Naive B cell (primary cell): ENCODE measurements at regions not wholly inside any gene's neighbourhood (a gene's known extent, or its start where the extent isn't known, plus 50 kb on each side); places are given as distances from the start of the nearest gene placed in this dataset.
A peak's percentile ranks its signal among the peaks of the same experiment; 100 is the strongest.

ENCODE experiments used
- ATAC-seq, 2 donors: fragments of 150-1000 bp; cut with Tn5 transposase; 2 replicates each; pipeline ENCODE4 v1.10.0; 2021; ENCODE audit warnings: low read depth in 2 of 2, mild to moderate bottlenecking in 2 of 2, moderate library complexity in 2 of 2
- DNase-seq: peaks from one replicate; pipeline ENCODE4 v3.0.0; 2022
- H3K27ac Mint-ChIP-seq, 6 donors: one replicate each; pipeline ENCODE4 v1.8.0; 2020 to 2022; ENCODE audit warnings: mild to moderate bottlenecking in 6 of 6, mixed read lengths in 6 of 6, moderate library complexity in 5 of 6, inconsistent platforms in 2 of 6
- H3K27me3 Mint-ChIP-seq, 3 donors: one replicate each; pipeline ENCODE4 v1.8.0; 2021 to 2022; ENCODE audit warnings: mixed read lengths in 3 of 3, mild to moderate bottlenecking in 1 of 3
- H3K36me3 Mint-ChIP-seq, 2 donors: one replicate each; pipeline ENCODE4 v1.8.0; 2020 to 2022; ENCODE audit warnings: mixed read lengths in 2 of 2, inconsistent platforms in 1 of 2, mild to moderate bottlenecking in 1 of 2
- H3K4me1 Mint-ChIP-seq, 3 donors: one replicate each; pipeline ENCODE4 v1.8.0; 2020 to 2022; ENCODE audit warnings: mixed read lengths in 3 of 3, inconsistent platforms in 1 of 3, mild to moderate bottlenecking in 1 of 3, moderate library complexity in 1 of 3
- H3K4me3 Mint-ChIP-seq, 8 donors: one replicate each; pipeline ENCODE4 v1.8.0; 2020 to 2022; ENCODE audit warnings: mild to moderate bottlenecking in 8 of 8, mixed read lengths in 8 of 8, moderate library complexity in 8 of 8, inconsistent platforms in 2 of 8
- H3K9me3 Mint-ChIP-seq, 7 donors: one replicate each; pipeline ENCODE4 v1.8.0; 2020 to 2022; ENCODE audit warnings: mixed read lengths in 7 of 7, mild to moderate bottlenecking in 5 of 7, inconsistent platforms in 2 of 7, moderate library complexity in 1 of 7

GRCh38 chr2:64213532-64214275 lies 69.5 kb upstream of the PELI1 start:
- peak; percentile 78 for DNase-seq
- peak; percentile 67 to 74 for ATAC-seq
- Mint-ChIP-seq H3K4me1 (peaks cover 40 to 84% (median 64%) of the 10 kb centered on the region in 3 donors), H3K27ac (peak overlapping the region; percentile 95 to 100 (median 98)), H3K27me3 (no peaks in the 10 kb centered on the region), H3K4me3 (peak overlapping the region; percentile 56 to 90 (median 72)), H3K36me3 (peaks cover 0 to 8% of the 10 kb centered on the region in 2 donors), H3K9me3 (peaks cover 0 to 7% (median 0%) of the 10 kb centered on the region in 7 donors)

GRCh38 chr2:64214281-64215115 lies 70.3 kb upstream of the PELI1 start:
- H3K36me3 Mint-ChIP-seq: peaks cover 0 to 8% of the 10 kb centered on the region in 2 donors
- peaks cover 0 to 7% (median 0%) of the 10 kb centered on the region in 7 donors for H3K9me3 Mint-ChIP-seq
- H3K4me1 Mint-ChIP-seq: peaks cover 43 to 81% (median 63%) of the 10 kb centered on the region in 3 donors
- ATAC-seq (peak; percentile 83 to 84), DNase-seq (peak; percentile 68)
- peak overlapping the region; percentile 56 to 90 (median 72) for H3K4me3 Mint-ChIP-seq
- no peaks in the 10 kb centered on the region for H3K27me3 Mint-ChIP-seq
- H3K27ac Mint-ChIP-seq: peak overlapping the region; percentile 95 to 100 (median 98)

DNA sequence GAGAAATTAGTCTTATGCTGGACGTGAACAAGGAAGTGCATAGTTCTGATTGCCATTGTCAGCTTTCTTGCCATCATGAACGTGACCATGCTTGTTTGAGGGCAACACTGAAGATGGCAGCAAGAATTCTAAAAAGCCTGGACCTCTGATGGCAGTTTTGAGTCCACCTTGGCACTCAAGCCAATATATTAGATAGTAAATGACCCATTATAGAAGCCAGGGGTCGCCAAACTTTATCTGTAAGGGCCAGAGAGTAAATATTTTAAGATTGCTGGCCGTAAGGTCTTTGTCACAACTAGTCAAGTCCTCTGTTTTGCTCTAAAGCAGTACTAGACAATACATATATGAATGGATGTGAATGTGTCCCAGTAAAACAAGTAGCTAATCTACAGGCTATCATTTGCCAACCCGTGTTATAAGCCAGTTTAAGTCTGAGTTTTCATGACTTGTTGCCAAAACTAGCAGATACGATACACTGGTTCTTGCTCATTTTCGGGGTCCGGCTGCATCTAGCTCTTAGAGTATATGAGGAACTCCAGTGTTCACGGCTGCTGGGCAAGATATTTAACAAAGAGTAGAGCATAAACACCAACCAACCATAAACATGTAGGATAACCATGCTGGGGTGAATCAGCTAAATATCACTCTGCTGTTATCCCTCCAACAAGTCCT lies 73.1 kb upstream of the PELI1 start:
- DNase-seq (no peak), ATAC-seq (no peak)
- Mint-ChIP-seq H3K27ac (peak overlapping the region in 5 of 6 donors; percentile 44 to 96 (median 73)), H3K36me3 (peaks cover 0 to 9% of the 10 kb centered on the region in 2 donors), H3K27me3 (no peaks in the 10 kb centered on the region), H3K4me1 (peaks cover 49 to 87% (median 61%) of the 10 kb centered on the region in 3 donors), H3K4me3 (peak overlapping the region in 3 of 8 donors; percentile 10 to 58 (median 56)), H3K9me3 (peaks cover 0 to 7% (median 4%) of the 10 kb centered on the region in 7 donors)

DNA sequence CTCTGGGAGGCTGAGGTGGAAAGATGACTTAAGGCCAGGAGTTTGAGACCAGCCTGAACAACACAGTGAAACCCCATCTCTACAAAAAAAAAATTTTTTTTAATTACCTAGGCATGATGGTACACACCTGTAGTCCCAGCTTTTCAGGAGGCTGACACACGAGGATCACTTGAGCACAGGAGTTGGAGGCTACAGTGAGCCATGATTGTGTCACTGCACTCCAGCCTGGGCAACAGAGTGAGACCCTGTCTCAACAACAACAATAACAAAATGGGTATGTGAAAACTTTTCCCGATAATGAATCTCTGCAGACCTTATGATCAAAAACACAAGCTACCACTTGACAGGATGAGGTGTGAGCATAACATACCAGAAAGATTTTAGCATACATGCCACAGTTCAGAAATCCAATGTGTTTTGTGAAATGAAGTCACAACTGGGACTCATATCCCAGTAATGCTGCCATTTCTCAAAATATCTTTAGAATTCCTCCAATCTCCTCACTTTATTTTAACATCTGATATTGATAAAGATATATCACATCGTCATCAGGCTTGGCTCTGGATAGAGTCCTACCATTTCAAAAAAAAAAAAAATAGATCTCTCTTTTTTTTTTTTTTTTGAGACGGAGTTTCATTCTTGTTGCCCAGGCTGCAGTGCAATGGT lies 74.0 kb upstream of the PELI1 start:
- Mint-ChIP-seq H3K9me3 (peaks cover 0 to 7% (median 4%) of the 10 kb centered on the region in 7 donors), H3K4me1 (peaks cover 56 to 87% (median 70%) of the 10 kb centered on the region in 3 donors), H3K36me3 (peaks cover 0 to 9% of the 10 kb centered on the region in 2 donors), H3K4me3 (peak overlapping the region in 1 of 8 donors; percentile 58), H3K27me3 (no peaks in the 10 kb centered on the region), H3K27ac (peak overlapping the region in 3 of 6 donors; percentile 10 to 60 (median 44))
- DNase-seq (no peak), ATAC-seq (no peak)

DNA sequence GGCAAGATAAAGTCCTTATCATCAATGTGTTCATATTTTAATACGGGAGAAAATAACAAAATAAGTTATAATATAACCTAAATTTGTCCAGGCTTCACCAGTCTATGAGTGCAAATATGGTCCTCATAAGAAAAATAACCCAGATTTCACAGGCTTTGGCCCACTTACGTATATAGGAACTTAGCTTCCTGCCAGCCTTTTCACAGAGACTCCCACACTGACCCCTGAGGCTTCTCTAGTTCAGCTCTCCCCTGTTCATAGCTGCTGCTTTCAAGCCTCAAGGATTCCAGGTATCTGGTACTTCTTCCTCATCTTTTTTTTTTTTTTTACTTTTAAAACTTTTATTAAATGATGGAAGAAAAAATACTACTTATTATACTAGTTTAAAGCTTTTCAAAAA lies 74.9 kb upstream of the PELI1 start:
- Mint-ChIP-seq H3K36me3 (peaks cover 0 to 9% of the 10 kb centered on the region in 2 donors), H3K27me3 (no peaks in the 10 kb centered on the region), H3K4me3 (peak overlapping the region in 1 of 8 donors; percentile 8), H3K4me1 (peaks cover 56 to 87% (median 72%) of the 10 kb centered on the region in 3 donors), H3K9me3 (peaks cover 0 to 7% (median 4%) of the 10 kb centered on the region in 7 donors), H3K27ac (peak overlapping the region in 1 of 6 donors; percentile 50)
- DNase-seq: no peak
- no peak for ATAC-seq

- Mint-ChIP-seq H3K27ac (peak overlapping the region in 5 of 6 donors; percentile 13 to 91 (median 65)), H3K4me1 (peaks cover 55 to 83% (median 72%) of the 10 kb centered on the region in 3 donors), H3K27me3 (no peaks in the 10 kb centered on the region), H3K36me3 (peaks cover 0 to 9% of the 10 kb centered on the region in 2 donors), H3K9me3 (peaks cover 0 to 7% (median 4%) of the 10 kb centered on the region in 7 donors), H3K4me3 (peak overlapping the region in 6 of 8 donors; percentile 4 to 48 (median 38))
- DNase-seq (no peak), ATAC-seq (peak in 1 of 2 donors; percentile 30)
Measured at GRCh38 chr2:64220265-64220664, 76.0 kb upstream of the PELI1 start.

DNA sequence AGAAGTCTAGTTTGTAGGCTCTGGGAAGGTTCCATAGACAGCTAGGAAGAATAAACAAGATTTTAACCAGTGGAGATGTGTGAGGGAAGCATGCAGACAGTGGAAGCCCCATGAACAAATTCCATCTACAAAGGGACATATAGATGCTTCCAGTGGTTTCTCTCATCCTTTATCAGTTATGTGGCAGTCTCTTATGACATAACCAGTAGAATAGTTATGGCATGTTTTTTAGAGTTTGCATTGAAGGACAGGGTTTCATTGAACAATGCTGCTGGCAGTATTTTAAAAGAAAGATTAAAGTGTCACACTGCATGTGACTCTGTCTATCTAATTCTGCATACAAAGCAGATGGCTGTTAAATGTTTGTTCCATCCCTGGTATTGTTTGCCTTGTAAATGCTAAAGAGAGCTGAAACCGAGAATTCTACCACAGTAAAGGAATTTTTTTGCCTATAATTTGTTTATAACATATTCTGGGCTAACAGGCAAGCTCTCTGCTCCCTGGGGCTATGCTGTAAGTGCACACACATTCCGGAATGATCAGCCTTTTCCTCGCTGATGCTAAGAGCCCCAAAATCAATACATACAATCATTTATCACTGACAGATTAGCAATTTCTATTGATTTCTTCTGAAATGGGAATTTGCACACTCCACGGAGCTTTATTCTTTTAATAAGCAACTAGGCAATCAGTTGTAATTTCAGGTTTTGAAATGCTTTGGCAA lies 76.8 kb upstream of the PELI1 start:
- peaks cover 0 to 7% (median 4%) of the 10 kb centered on the region in 7 donors for H3K9me3 Mint-ChIP-seq
- peaks cover 0 to 9% of the 10 kb centered on the region in 2 donors for H3K36me3 Mint-ChIP-seq
- H3K27ac Mint-ChIP-seq: peak overlapping the region in 1 of 6 donors; percentile 51
- H3K4me3 Mint-ChIP-seq: peak overlapping the region in 3 of 8 donors; percentile 4 to 41 (median 33)
- peaks cover 55 to 75% (median 71%) of the 10 kb centered on the region in 3 donors for H3K4me1 Mint-ChIP-seq
- no peak for DNase-seq
- no peak for ATAC-seq
- no peaks in the 10 kb centered on the region for H3K27me3 Mint-ChIP-seq

GRCh38 chr2:64221935-64222334 lies 77.7 kb upstream of the PELI1 start:
- ATAC-seq (no peak), DNase-seq (no peak)
- Mint-ChIP-seq H3K27me3 (no peaks in the 10 kb centered on the region), H3K9me3 (peaks cover 0 to 7% (median 4%) of the 10 kb centered on the region in 7 donors), H3K4me3 (no peak overlapping the region), H3K27ac (peak overlapping the region in 2 of 6 donors; percentile 19 to 38), H3K4me1 (peaks cover 53 to 66% (median 62%) of the 10 kb centered on the region in 3 donors), H3K36me3 (peaks cover 0 to 9% of the 10 kb centered on the region in 2 donors)

GRCh38 chr2:64222351-64222750 lies 78.1 kb upstream of the PELI1 start:
- Mint-ChIP-seq H3K4me1 (peaks cover 52 to 63% (median 58%) of the 10 kb centered on the region in 3 donors), H3K4me3 (peak overlapping the region in 2 of 8 donors; percentile 38 to 60), H3K9me3 (peaks cover 0 to 7% (median 4%) of the 10 kb centered on the region in 7 donors), H3K36me3 (peaks cover 0 to 9% of the 10 kb centered on the region in 2 donors), H3K27me3 (no peaks in the 10 kb centered on the region), H3K27ac (peak overlapping the region in 2 of 6 donors; percentile 19 to 93)
- no peak for DNase-seq
- ATAC-seq: no peak

GRCh38 chr2:64223055-64223454 lies 78.8 kb upstream of the PELI1 start:
- Mint-ChIP-seq H3K27me3 (no peaks in the 10 kb centered on the region), H3K27ac (peak overlapping the region; percentile 82 to 96 (median 94)), H3K36me3 (peaks cover 0 to 9% of the 10 kb centered on the region in 2 donors), H3K4me3 (peak overlapping the region; percentile 38 to 72 (median 64)), H3K4me1 (peaks cover 46 to 60% (median 56%) of the 10 kb centered on the region in 3 donors), H3K9me3 (peaks cover 0 to 7% (median 4%) of the 10 kb centered on the region in 7 donors)
- DNase-seq (peak; percentile 40), ATAC-seq (peak; percentile 78 to 80)

DNA sequence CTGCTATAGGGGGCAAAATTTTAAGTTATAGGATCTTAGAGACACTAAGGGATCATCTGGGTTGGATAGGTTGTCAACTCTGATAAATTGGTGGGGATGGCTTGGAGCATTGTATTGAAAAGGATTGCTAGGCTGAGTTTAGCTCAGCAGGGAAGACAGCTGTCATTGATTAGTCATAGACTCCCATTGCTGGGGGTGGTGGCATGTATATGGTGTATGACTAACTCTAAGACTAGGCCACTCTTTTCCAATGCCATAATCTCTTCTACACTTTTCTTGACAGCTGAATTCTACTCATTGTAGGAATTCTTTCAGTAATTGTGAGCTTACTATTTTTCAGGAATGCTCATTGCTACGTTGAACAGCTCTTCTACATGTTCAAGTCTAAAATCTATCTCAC lies 81.3 kb upstream of the PELI1 start:
- Mint-ChIP-seq H3K9me3 (peaks cover 0 to 2% (median under 1%) of the 10 kb centered on the region in 7 donors), H3K27me3 (no peaks in the 10 kb centered on the region), H3K27ac (peak overlapping the region in 3 of 6 donors; percentile 21 to 93 (median 45)), H3K4me1 (peaks cover 39 to 61% (median 55%) of the 10 kb centered on the region in 3 donors), H3K36me3 (peaks cover 0 to 1% of the 10 kb centered on the region in 2 donors), H3K4me3 (no peak overlapping the region)
- DNase-seq: no peak
- no peak for ATAC-seq

GRCh38 chr2:64226611-64227010 lies 82.4 kb upstream of the PELI1 start:
- H3K4me1 Mint-ChIP-seq: peaks cover 37 to 51% (median 46%) of the 10 kb centered on the region in 3 donors
- no peak overlapping the region for H3K4me3 Mint-ChIP-seq
- no peak overlapping the region for H3K27ac Mint-ChIP-seq
- ATAC-seq: no peak
- DNase-seq: no peak
- peaks cover 0 to 1% (median 0%) of the 10 kb centered on the region in 7 donors for H3K9me3 Mint-ChIP-seq
- H3K36me3 Mint-ChIP-seq: peaks cover 0 to 4% of the 10 kb centered on the region in 2 donors
- no peaks in the 10 kb centered on the region for H3K27me3 Mint-ChIP-seq
